ENCODE measurements at regions not wholly inside any gene's neighbourhood (a gene's known extent, or its start where the extent isn't known, plus 50 kb on each side); places are given as distances from the start of the nearest gene placed in this dataset.
"Not testable (repeated sequence)": the region's sequence is repeated elsewhere in the genome, so short reads cannot be mapped to it uniquely, and the experiment has no call there.

- ATAC-seq, result no peak
- DNase-seq, result no peak
- intact Hi-C loops (cut with DNase I, micrococcal nuclease), result no loop called here
Observed at GRCh38 chr18:34942276-34942675, 98.9 kb upstream of the MAPRE2 start.

- ATAC-seq, result peak; percentile 92
- intact Hi-C loops (cut with DNase I, micrococcal nuclease), result no loop called here
- peak in 1 of 2 donors; percentile 47 for DNase-seq
Observed at GRCh38 chr18:34942975-34943374, 98.2 kb upstream of the MAPRE2 start.

GRCh38 chr18:34943587-34943986 is 97.6 kb upstream of the MAPRE2 start:
- intact Hi-C loops (cut with DNase I, micrococcal nuclease), result no loop called here
- no peak for ATAC-seq
- no peak for DNase-seq

- DNase-seq (no peak), ATAC-seq (peak; percentile 32)
- intact Hi-C loops (cut with DNase I, micrococcal nuclease), result no loop called here
Observed at GRCh38 chr18:34947711-34948125, 93.5 kb upstream of the MAPRE2 start.

GRCh38 chr18:34951625-34952379 is 89.4 kb upstream of the MAPRE2 start:
- intact Hi-C loops (cut with DNase I, micrococcal nuclease), result no loop called here
- peak; percentile 95 for ATAC-seq
- DNase-seq, result peak in 1 of 2 donors; percentile 40

GRCh38 chr18:34953212-34953611 is 88.0 kb upstream of the MAPRE2 start:
- DNase-seq (no peak), ATAC-seq (no peak)
- intact Hi-C loops (cut with DNase I, micrococcal nuclease), result no loop called here

GRCh38 chr18:34955494-34955893 is 85.7 kb upstream of the MAPRE2 start:
- intact Hi-C loops (cut with DNase I, micrococcal nuclease); ATAC-seq; DNase-seq: not testable (repeated sequence)

- intact Hi-C loops (cut with DNase I, micrococcal nuclease), result no loop called here
- DNase-seq (no peak), ATAC-seq (no peak)
Observed at GRCh38 chr18:34956663-34957062, 84.5 kb upstream of the MAPRE2 start.

GRCh38 chr18:34957119-34957863 is 83.9 kb upstream of the MAPRE2 start:
- no peak for ATAC-seq
- intact Hi-C loops (cut with DNase I, micrococcal nuclease), result no loop called here
- DNase-seq, result no peak

- intact Hi-C loops (cut with DNase I, micrococcal nuclease), result no loop called here
- DNase-seq (no peak), ATAC-seq (no peak)
Observed at GRCh38 chr18:34957864-34958259, 83.4 kb upstream of the MAPRE2 start.

GRCh38 chr18:34959211-34959829 is 81.9 kb upstream of the MAPRE2 start:
- DNase-seq (no peak), ATAC-seq (peak; percentile 98)
- intact Hi-C loops (cut with DNase I, micrococcal nuclease), result no loop called here

GRCh38 chr18:34959989-34960388 is 81.2 kb upstream of the MAPRE2 start:
- ATAC-seq (peak; percentile 57), DNase-seq (no peak)
- intact Hi-C loops (cut with DNase I, micrococcal nuclease), result no loop called here

GRCh38 chr18:34965108-34965507 is 76.1 kb upstream of the MAPRE2 start:
- ATAC-seq (peak; percentile 76), DNase-seq (no peak)
- intact Hi-C loops (cut with DNase I, micrococcal nuclease), result no loop called here

GRCh38 chr18:34965566-34965965 is 75.6 kb upstream of the MAPRE2 start:
- intact Hi-C loops (cut with DNase I, micrococcal nuclease), result no loop called here
- ATAC-seq (no peak), DNase-seq (no peak)

- DNase-seq (no peak), ATAC-seq (no peak)
- intact Hi-C loops (cut with DNase I, micrococcal nuclease), result no loop called here
Observed at GRCh38 chr18:34970106-34970505, 71.1 kb upstream of the MAPRE2 start.

- intact Hi-C loops (cut with DNase I, micrococcal nuclease), result no loop called here
- DNase-seq (no peak), ATAC-seq (no peak)
Observed at GRCh38 chr18:34971313-34971712, 69.9 kb upstream of the MAPRE2 start.

GRCh38 chr18:34972765-34973414 is 68.3 kb upstream of the MAPRE2 start:
- intact Hi-C loops (cut with DNase I, micrococcal nuclease), result no loop called here
- ATAC-seq (no peak), DNase-seq (no peak)

- no peak for DNase-seq
Observed at GRCh38 chr18:34976123-34976522, 65.1 kb upstream of the MAPRE2 start.

GRCh38 chr18:34976534-34976898 is 64.7 kb upstream of the MAPRE2 start:
- intact Hi-C loops (cut with DNase I, micrococcal nuclease), result no loop called here
- DNase-seq (no peak), ATAC-seq (no peak)

More at GRCh38 chr18:34976123-34976522, 65.1 kb upstream of the MAPRE2 start:
- intact Hi-C loops (cut with DNase I, micrococcal nuclease), result no loop called here
- ATAC-seq, result no peak
